Smooth muscle cell (in vitro differentiated cells): ENCODE measurements at regions not wholly inside any gene's neighbourhood (a gene's known extent, or its start where the extent isn't known, plus 50 kb on each side); places are given as distances from the start of the nearest gene placed in this dataset.

Experiments used
- DNase-seq: peaks from one replicate; lab custom pipeline; 2025; ENCODE audit not compliant: unreplicated experiment; lab: John Stamatoyannopoulos, UW
- H2AFZ ChIP-seq: fragments of 200-600 bp; sonication (generic); 2 replicates; pipeline ENCODE4 v1.6.0; 2016; ENCODE audit warnings: antibody characterized with exemption, low read depth, mild to moderate bottlenecking
- H3F3A ChIP-seq: fragments of 200-600 bp; sonication (generic); 2 replicates; pipeline ENCODE4 v1.6.0; 2017; ENCODE audit warnings: antibody characterized with exemption, low read depth
- H3K27ac ChIP-seq: fragments of 200-600 bp; sonication (generic); 2 replicates; pipeline ENCODE4 v1.5.1; 2016; ENCODE audit warnings: low read depth, mild to moderate bottlenecking
- H3K27me3 ChIP-seq: fragments of 200-600 bp; sonication (generic); 2 replicates; pipeline ENCODE4 v1.6.1; 2016; ENCODE audit warnings: low read depth, mild to moderate bottlenecking
- H3K36me3 ChIP-seq: fragments of 200-600 bp; sonication (generic); 2 replicates; pipeline ENCODE4 v1.5.1; 2016; ENCODE audit warnings: low read depth
- H3K4me1 ChIP-seq: fragments of 200-600 bp; sonication (generic); 2 replicates; pipeline ENCODE4 v1.5.1; 2016; ENCODE audit warnings: low read depth
- H3K4me2 ChIP-seq: fragments of 200-600 bp; sonication (generic); 2 replicates; pipeline ENCODE4 v1.6.0; 2016; ENCODE audit warnings: mild to moderate bottlenecking
- H3K4me3 ChIP-seq: fragments of 200-600 bp; sonication (generic); 2 replicates; pipeline ENCODE4 v1.5.1; 2016; ENCODE audit warnings: mild to moderate bottlenecking
- H3K79me2 ChIP-seq: fragments of 200-600 bp; sonication (generic); 2 replicates; pipeline ENCODE4 v1.6.0; 2016; ENCODE audit warnings: low read depth, mild to moderate bottlenecking
- H3K9ac ChIP-seq: fragments of 200-600 bp; sonication (generic); 2 replicates; pipeline ENCODE4 v1.6.0; 2016; ENCODE audit warnings: low read depth
- H3K9me3 ChIP-seq: fragments of 200-600 bp; sonication (generic); replicated peaks from 2 replicates; pipeline ENCODE4 v1.5.1; 2016; ENCODE audit warnings: low read depth
- H4K20me1 ChIP-seq: fragments of 200-600 bp; sonication (generic); 2 replicates; pipeline ENCODE4 v1.6.0; 2016; ENCODE audit warnings: low read depth
- CTCF ChIP-seq: fragments of 200-600 bp; sonication (generic); IDR thresholded peaks from 2 replicates; pipeline ENCODE4 v1.5.1; 2017; ENCODE audit warnings: borderline replicate concordance, mild to moderate bottlenecking, antibody characterized with exemption; ENCODE audit not compliant: insufficient read depth, poor library complexity, severe bottlenecking
- WGBS: methylation state at CpG from one replicate; pipeline ENCODE4 v1.1.7; 2016; ENCODE audit warnings: low lambda C conversion rate; 5-methylcytosine and 5-hydroxymethylcytosine counted together

- Histone ChIP-seq H3K4me3 (no peak overlapping the region), H3F3A (no peaks in the 10 kb centered on the region), H3K36me3 (no peaks in the 10 kb centered on the region), H2AFZ (no peak overlapping the region), H4K20me1 (no peaks in the 10 kb centered on the region), H3K79me2 (no peaks in the 10 kb centered on the region), H3K27ac (no peak overlapping the region), H3K4me2 (no peak overlapping the region), H3K9ac (no peak overlapping the region), H3K27me3 (no peaks in the 10 kb centered on the region), H3K4me1 (no peaks in the 10 kb centered on the region), H3K9me3 (no peaks in the 10 kb centered on the region)
- 46% methylated on average over 2 of the region's 2 CpGs for WGBS
- DNase-seq = no peak
- no peak for TF ChIP-seq CTCF
These were observed 83.1 kb upstream of the GYPA start for GRCh38 chr4:144223661-144224060.

- no peaks in the 10 kb centered on the region for H3K9me3 ChIP-seq
These were observed 118.8 kb upstream of the GYPA start for GRCh38 chr4:144259285-144259684.

DNA sequence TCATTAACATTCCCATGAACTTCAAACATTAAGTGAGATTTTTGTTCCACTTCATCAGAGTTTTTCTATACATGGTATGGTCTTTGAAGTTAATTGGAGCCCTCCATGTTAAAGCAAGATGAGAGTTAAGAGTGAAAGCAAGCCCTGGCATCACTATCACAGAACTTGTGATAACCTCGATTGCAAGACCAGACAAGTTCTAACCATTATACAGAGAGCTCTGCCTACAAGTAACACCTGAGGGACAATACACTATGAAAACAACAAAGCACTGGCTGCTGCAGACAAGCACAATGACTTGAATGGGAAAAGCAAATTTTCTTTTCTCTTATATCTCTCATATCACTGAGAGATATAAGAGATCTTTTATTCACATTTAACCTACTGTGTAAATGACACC is 126.6 kb upstream of the GYPA start:
- Histone ChIP-seq H2AFZ (no peak overlapping the region), H3K9me3 (no peaks in the 10 kb centered on the region), H3K27ac (no peak overlapping the region), H3K4me2 (no peak overlapping the region), H3K4me1 (no peaks in the 10 kb centered on the region), H3K4me3 (no peak overlapping the region), H3F3A (no peaks in the 10 kb centered on the region), H3K9ac (no peak overlapping the region), H3K79me2 (no peaks in the 10 kb centered on the region), H4K20me1 (no peaks in the 10 kb centered on the region), H3K27me3 (peaks cover 5% of the 10 kb centered on the region), H3K36me3 (no peaks in the 10 kb centered on the region)
- no peak for DNase-seq
- WGBS = 71% methylated on average over 1 of the region's 1 CpG
- TF ChIP-seq CTCF = no peak

More at GRCh38 chr4:144259285-144259684, 118.8 kb upstream of the GYPA start:
- TF ChIP-seq CTCF = no peak
- H3K9ac ChIP-seq = no peak overlapping the region
- 94% methylated on average over 1 of the region's 1 CpG for WGBS
- no peaks in the 10 kb centered on the region for H3F3A ChIP-seq
- no peak overlapping the region for H3K27ac ChIP-seq
- DNase-seq = no peak
- H3K4me2 ChIP-seq = no peak overlapping the region
- no peaks in the 10 kb centered on the region for H3K4me1 ChIP-seq
- no peak overlapping the region for H3K4me3 ChIP-seq
- H3K27me3 ChIP-seq = peaks cover 5% of the 10 kb centered on the region
- no peaks in the 10 kb centered on the region for H3K79me2 ChIP-seq
- H3K36me3 ChIP-seq = no peaks in the 10 kb centered on the region
- no peak overlapping the region for H2AFZ ChIP-seq
- no peaks in the 10 kb centered on the region for H4K20me1 ChIP-seq

DNA sequence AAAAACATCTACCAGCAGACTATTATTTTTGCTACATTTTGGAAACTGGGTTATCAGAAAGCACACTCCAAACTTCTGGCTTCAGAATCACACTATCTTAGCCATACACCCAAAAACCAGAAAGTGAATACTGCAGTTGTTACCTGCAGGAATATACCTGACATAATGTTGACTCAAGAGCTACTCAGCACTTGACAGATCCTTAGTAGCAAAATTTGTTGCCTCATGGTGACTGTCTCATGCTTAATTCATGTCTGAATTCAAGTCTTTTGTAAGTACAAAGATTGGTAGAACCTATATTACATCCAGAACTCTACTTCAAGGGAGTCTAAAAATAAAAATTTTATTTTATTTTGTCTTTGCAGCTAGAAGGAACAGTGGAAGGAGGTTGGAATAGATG is 140.2 kb upstream of the GYPA start:
- H3K4me1 ChIP-seq = no peaks in the 10 kb centered on the region
- H3F3A ChIP-seq = no peaks in the 10 kb centered on the region
- DNase-seq = no peak
- H3K79me2 ChIP-seq = no peaks in the 10 kb centered on the region
- H3K9me3 ChIP-seq = no peaks in the 10 kb centered on the region
- H4K20me1 ChIP-seq = no peaks in the 10 kb centered on the region
- H3K27me3 ChIP-seq = no peaks in the 10 kb centered on the region
- no peak overlapping the region for H3K9ac ChIP-seq
- H3K27ac ChIP-seq = no peak overlapping the region
- TF ChIP-seq CTCF = no peak
- H3K4me2 ChIP-seq = no peak overlapping the region
- no peaks in the 10 kb centered on the region for H3K36me3 ChIP-seq
- no peak overlapping the region for H2AFZ ChIP-seq
- H3K4me3 ChIP-seq = no peak overlapping the region
